Right lobe of liver (tissue), 6 donors: ENCODE measurements at regions not wholly inside any gene's neighbourhood (a gene's known extent, or its start where the extent isn't known, plus 50 kb on each side); places are given as distances from the start of the nearest gene placed in this dataset.

Source experiments
- ATAC-seq, 4 donors: fragments of 200-7000 bp; cut with Tn5 transposase; one replicate each; pipeline ENCODE4 v1.9.1; 2020; ENCODE audit warnings: mild to moderate bottlenecking in 4 of 4, moderate library complexity in 4 of 4
- DNase-seq, 3 donors: peaks; one replicate each; pipeline ENCODE4 v3.0.0-alpha.2; 2020
- H3K27ac ChIP-seq, 3 donors: fragments of 200-600 bp; one replicate each; pipeline ENCODE4 v1.8.0; 2022
- H3K27me3 ChIP-seq, 2 donors: fragments of 200-600 bp; one replicate each; pipeline ENCODE4 v1.8.0; 2022
- H3K36me3 ChIP-seq, 4 donors: fragments of 200-600 bp; sonication (generic) in 1 of 4; one replicate each; pipeline versions ENCODE4 v1.5.1 to v1.8.0; 2017 to 2022; ENCODE audit warnings: control low read depth in 1 of 4
- H3K4me1 ChIP-seq, 4 donors: fragments of 200-600 bp; sonication (generic) in 1 of 4; one replicate each; pipeline versions ENCODE4 v1.5.1 to v1.8.0; 2017 to 2022; ENCODE audit warnings: control low read depth in 1 of 4
- H3K4me3 ChIP-seq, 3 donors: fragments of 200-600 bp; one replicate each; pipeline ENCODE4 v1.8.0; 2022
- H3K9me3 ChIP-seq, 4 donors: fragments of 200-600 bp; sonication (generic) in 1 of 4; one replicate each; pipeline versions ENCODE4 v1.5.1 to v1.8.0; 2017 to 2022; ENCODE audit warnings: control low read depth in 1 of 4
- CTCF ChIP-seq, 4 donors: fragments of 200-600 bp in 3 of 4; fragments of 450-650 bp in 1 of 4; IDR thresholded peaks; one replicate each; pipeline versions ENCODE4 v1.5.1 to v1.8.0; 2016 to 2022; ENCODE audit warnings: antibody characterized with exemption in 4 of 4, mild to moderate bottlenecking in 2 of 4
- POLR2A ChIP-seq: fragments of 450-650 bp; IDR thresholded peaks from one replicate; pipeline ENCODE4 v1.6.1; 2017; ENCODE audit warnings: antibody characterized with exemption, mild to moderate bottlenecking
- WGBS: methylation state at CpG from one replicate; pipeline ENCODE4 v1.1.6; 2018; ENCODE audit warnings: low coverage, low lambda C conversion rate; ENCODE audit not compliant: insufficient coverage; ENCODE audit errors: missing lambda C conversion rate; 5-methylcytosine and 5-hydroxymethylcytosine counted together
- intact Hi-C, 2 donors: fragments of 100-400 bp; cut with DNase I; formaldehyde crosslinking; loops; one replicate each; pipeline versions ENCODE4 v1.11.2 to v1.14.1; 2022
- donor health status: DM: no; HTN: yes; CAD: no.
- donor health status: DM: no; HTN: no; CAD: no.
- donor health status: DM: no; HTN: no; CAD: no.
- donor health status: DM: no; HTN: yes; CAD: no.
- donor health status: DM: no; HTN: yes; CAD: no.

- 83% methylated on average over 2 of the region's 4 CpGs for WGBS
- intact Hi-C loops: no loop called here
- no peak for ATAC-seq
Observed at GRCh38 chr14:97273540-97273939, 476.4 kb downstream of the VRK1 start.

GRCh38 chr14:97274626-97275025 lies 477.4 kb downstream of the VRK1 start:
- Histone ChIP-seq H3K27me3 (no peaks in the 10 kb centered on the region), H3K4me3 (no peak overlapping the region), H3K36me3 (no peaks in the 10 kb centered on the region), H3K4me1 (peaks cover 0 to 3% (median 0%) of the 10 kb centered on the region in 4 donors), H3K27ac (no peak overlapping the region), H3K9me3 (no peaks in the 10 kb centered on the region)
- WGBS: 37% methylated on average over 4 of the region's 8 CpGs
- intact Hi-C loops: no loop called here
- DNase-seq (no peak), ATAC-seq (no peak)
- TF ChIP-seq CTCF (IDR thresholded peaks at IDR 0.05): no peak
- no peak for TF ChIP-seq POLR2A

More at GRCh38 chr14:97273540-97273939, 476.4 kb downstream of the VRK1 start:
- Histone ChIP-seq H3K27me3 (no peaks in the 10 kb centered on the region), H3K9me3 (no peaks in the 10 kb centered on the region), H3K27ac (no peak overlapping the region), H3K4me1 (peaks cover 0 to 3% (median 0%) of the 10 kb centered on the region in 4 donors), H3K36me3 (no peaks in the 10 kb centered on the region), H3K4me3 (no peak overlapping the region)
- DNase-seq: no peak
- TF ChIP-seq CTCF (IDR thresholded peaks at IDR 0.05) (no peak), POLR2A (no peak)

GRCh38 chr14:97275276-97275675 lies 478.1 kb downstream of the VRK1 start:
- no peak overlapping the region for H3K4me3 ChIP-seq
- 55% methylated on average over 3 of the region's 3 CpGs for WGBS
- intact Hi-C loops: no loop called here
- no peak for ATAC-seq
- no peak for DNase-seq
- H3K9me3 ChIP-seq: no peaks in the 10 kb centered on the region
- H3K27me3 ChIP-seq: no peaks in the 10 kb centered on the region
- H3K4me1 ChIP-seq: no peaks in the 10 kb centered on the region
- H3K36me3 ChIP-seq: no peaks in the 10 kb centered on the region
- no peak overlapping the region for H3K27ac ChIP-seq
- no peak for TF ChIP-seq POLR2A
- TF ChIP-seq CTCF (IDR thresholded peaks at IDR 0.05): no peak

- DNase-seq (no peak), ATAC-seq (no peak)
- Histone ChIP-seq H3K4me1 (no peaks in the 10 kb centered on the region), H3K36me3 (no peaks in the 10 kb centered on the region), H3K9me3 (no peaks in the 10 kb centered on the region), H3K4me3 (no peak overlapping the region), H3K27ac (no peak overlapping the region), H3K27me3 (no peaks in the 10 kb centered on the region)
- intact Hi-C loops: no loop called here
- TF ChIP-seq POLR2A (no peak), CTCF (IDR thresholded peaks at IDR 0.05) (no peak)
- WGBS: 27% methylated on average over 4 of the region's 4 CpGs
Observed at GRCh38 chr14:97276573-97276972, 479.4 kb downstream of the VRK1 start.

GRCh38 chr14:97277711-97278110 lies 480.5 kb downstream of the VRK1 start:
- 30% methylated on average over 9 of the region's 9 CpGs for WGBS
- intact Hi-C loops: no loop called here
- no peak for TF ChIP-seq CTCF (IDR thresholded peaks at IDR 0.05)
- H3K27ac ChIP-seq: no peak overlapping the region
- no peaks in the 10 kb centered on the region for H3K9me3 ChIP-seq
- no peaks in the 10 kb centered on the region for H3K36me3 ChIP-seq
- no peaks in the 10 kb centered on the region for H3K27me3 ChIP-seq
- no peaks in the 10 kb centered on the region for H3K4me1 ChIP-seq
- DNase-seq (no peak), ATAC-seq (no peak)
- H3K4me3 ChIP-seq: no peak overlapping the region
